A549 (cell line): ENCODE measurements at regions not wholly inside any gene's neighbourhood (a gene's known extent, or its start where the extent isn't known, plus 50 kb on each side); places are given as distances from the start of the nearest gene placed in this dataset.

Experiments used
- ATAC-seq, 2 experiments: fragments of 200-7000 bp in 1 of 2; fragments of >200 bp in 1 of 2; cut with Nextera tagmentation in 1 of 2; cut with Tn5 transposase in 1 of 2; 3 replicates each; pipeline versions ENCODE4 v1.8.0 to v1.9.1; 2018 to 2020; ENCODE audit warnings: mild to moderate bottlenecking in 1 of 2, moderate library complexity in 1 of 2
- CTCF ChIA-PET: fragments of 300-600 bp; sonication (Branson Sonifier 250); formaldehyde crosslinking; extraction: SDS; loops from one replicate; lab custom pipeline; 2021; ENCODE audit warnings: antibody characterized with exemption, inconsistent platforms; lab: Yijun Ruan, JAX
- POLR2A ChIA-PET: fragments of 350-600 bp; formaldehyde crosslinking; extraction: SDS; loops from one replicate; lab custom pipeline; 2021; ENCODE audit warnings: antibody characterized with exemption, inconsistent platforms; lab: Yijun Ruan, JAX
- DNase-seq, 2 experiments: peaks; one replicate each; pipeline versions ENCODE4 v3.0.0 to v3.0.0-alpha.2; 2011 to 2016; ENCODE audit warnings: low read depth in 1 of 2, low spot score in 1 of 2
- FAIRE-seq: peaks from 2 replicates; lab custom pipeline; 2011; peaks lifted over from hg19 to GRCh38; lab: Jason Lieb, UNC
- H3K27ac ChIP-seq, 2 experiments: fragments of >200 bp; sonication (Bioruptor Twin); formaldehyde crosslinking; 3 replicates each; pipeline ENCODE4 v1.5.1; 2016 to 2017
- H3K4me1 ChIP-seq: fragments of >200 bp; sonication (Bioruptor Twin); formaldehyde crosslinking; 3 replicates; pipeline ENCODE4 v1.6.1; 2016
- H3K4me2 ChIP-seq: fragments of >200 bp; sonication (Bioruptor Twin); formaldehyde crosslinking; 3 replicates; pipeline ENCODE4 v1.6.1; 2016
- H3K4me3 ChIP-seq: fragments of >200 bp; sonication (Bioruptor Twin); formaldehyde crosslinking; 3 replicates; pipeline ENCODE4 v1.5.1; 2016
- H3K9me3 ChIP-seq: fragments of >200 bp; sonication (Bioruptor Twin); formaldehyde crosslinking; 3 replicates; pipeline ENCODE4 v1.6.1; 2016
- CHD4 ChIP-seq: fragments of 200-600 bp; sonication (generic); IDR thresholded peaks from 2 replicates; pipeline ENCODE4 v1.6.1; 2016; ENCODE audit warnings: antibody characterized with exemption, mild to moderate bottlenecking, borderline replicate concordance
- EHMT2 ChIP-seq: fragments of 200-600 bp; sonication (generic); IDR thresholded peaks from 2 replicates; pipeline ENCODE4 v1.6.1; 2016; ENCODE audit warnings: antibody characterized with exemption, low read depth, mild to moderate bottlenecking, moderate library complexity
- ESRRA ChIP-seq: fragments of 150-350 bp; IDR thresholded peaks from 2 replicates; pipeline ENCODE4 v1.6.1; 2014; ENCODE audit warnings: mild to moderate bottlenecking, low read length, borderline replicate concordance
- FOSL2 ChIP-seq, 2 experiments: fragments of 450-650 bp in 1 of 2; fragments of >200 bp in 1 of 2; sonication (Bioruptor Twin) in 1 of 2; formaldehyde crosslinking; IDR thresholded peaks; 2 replicates each; pipeline versions ENCODE4 v1.5.0 to v1.6.1; 2016 to 2020; ENCODE audit warnings: mild to moderate bottlenecking in 1 of 2, moderate library complexity in 1 of 2
- HOXB13 ChIP-seq: fragments of 250-450 bp; sonication (Bioruptor Pico); IDR thresholded peaks from 2 replicates; pipeline ENCODE4 v1.5.0; 2020; ENCODE audit warnings: low read depth, mild to moderate bottlenecking, moderate library complexity
- JUN ChIP-seq, 2 experiments: fragments of >200 bp; sonication (Bioruptor Twin); formaldehyde crosslinking; IDR thresholded peaks; 2 replicates in 1 of 2; 3 replicates in 1 of 2; pipeline ENCODE4 v1.6.1; 2016 to 2017
- KDM1A ChIP-seq: fragments of 200-600 bp; sonication (generic); IDR thresholded peaks from 2 replicates; pipeline ENCODE4 v1.6.1; 2016; ENCODE audit warnings: low read depth, mild to moderate bottlenecking
- MAFK ChIP-seq: fragments of 450-650 bp; IDR thresholded peaks from 2 replicates; pipeline ENCODE4 v1.6.1; 2014; ENCODE audit not compliant: partially characterized antibody
- MAZ ChIP-seq: fragments of 150-350 bp; IDR thresholded peaks from 2 replicates; pipeline ENCODE4 v1.6.1; 2014; ENCODE audit warnings: antibody characterized with exemption, low read depth, low read length, borderline replicate concordance
- NPAS2 ChIP-seq: fragments of 250-450 bp; sonication (Bioruptor Pico); IDR thresholded peaks from 2 replicates; pipeline ENCODE4 v1.8.0; 2022; ENCODE audit warnings: mild to moderate bottlenecking, moderate library complexity, borderline replicate concordance
- NR3C1 ChIP-seq: fragments of >200 bp; sonication (Bioruptor Twin); formaldehyde crosslinking; IDR thresholded peaks from 3 replicates; pipeline ENCODE4 v1.6.1; 2017
- PHF8 ChIP-seq: fragments of 200-600 bp; sonication (generic); IDR thresholded peaks from 2 replicates; pipeline ENCODE4 v1.6.1; 2016; ENCODE audit warnings: low read depth, mild to moderate bottlenecking, antibody characterized with exemption, moderate library complexity, borderline replicate concordance
- POLR2A ChIP-seq: IDR thresholded peaks from 2 replicates; pipeline ENCODE4 v1.6.1; 2012; ENCODE audit warnings: mild to moderate bottlenecking, low read length
- RCOR1 ChIP-seq: fragments of 150-350 bp; IDR thresholded peaks from 2 replicates; pipeline ENCODE4 v1.6.1; 2014; ENCODE audit warnings: antibody characterized with exemption, low read length, low read depth
- RNF2 ChIP-seq: fragments of 200-600 bp; sonication (generic); IDR thresholded peaks from 2 replicates; pipeline ENCODE4 v1.6.1; 2016; ENCODE audit warnings: low read depth, mild to moderate bottlenecking, antibody characterized with exemption, moderate library complexity, borderline replicate concordance
- TP53 ChIP-seq: fragments of 250-450 bp; sonication (Bioruptor Pico); IDR thresholded peaks from 2 replicates; pipeline ENCODE4 v1.5.0; 2021; ENCODE audit warnings: mild to moderate bottlenecking, moderate library complexity
- ZSCAN20 ChIP-seq: fragments of 250-450 bp; sonication (Bioruptor Pico); IDR thresholded peaks from 2 replicates; pipeline ENCODE4 v1.8.0; 2022; ENCODE audit warnings: mild to moderate bottlenecking, moderate library complexity
- WGBS: methylation state at CpG from one replicate; pipeline ENCODE4 v1.1.6; 2017; ENCODE audit errors: missing lambda C conversion rate; 5-methylcytosine and 5-hydroxymethylcytosine counted together
- TF ChIP-seq, protein P1 (sequence below): fragments of 250-450 bp; sonication (Bioruptor Pico); IDR thresholded peaks from 2 replicates; pipeline ENCODE4 v1.5.0; 2021; ENCODE audit warnings: mild to moderate bottlenecking, moderate library complexity, borderline replicate concordance
- TF ChIP-seq, protein P2 (sequence below): IDR thresholded peaks from 2 replicates; pipeline ENCODE4 v1.6.1; 2012
- TF ChIP-seq, protein P3 (sequence below): IDR thresholded peaks from 2 replicates; pipeline ENCODE4 v1.6.1; 2012; ENCODE audit warnings: low read depth, borderline replicate concordance

DNA sequence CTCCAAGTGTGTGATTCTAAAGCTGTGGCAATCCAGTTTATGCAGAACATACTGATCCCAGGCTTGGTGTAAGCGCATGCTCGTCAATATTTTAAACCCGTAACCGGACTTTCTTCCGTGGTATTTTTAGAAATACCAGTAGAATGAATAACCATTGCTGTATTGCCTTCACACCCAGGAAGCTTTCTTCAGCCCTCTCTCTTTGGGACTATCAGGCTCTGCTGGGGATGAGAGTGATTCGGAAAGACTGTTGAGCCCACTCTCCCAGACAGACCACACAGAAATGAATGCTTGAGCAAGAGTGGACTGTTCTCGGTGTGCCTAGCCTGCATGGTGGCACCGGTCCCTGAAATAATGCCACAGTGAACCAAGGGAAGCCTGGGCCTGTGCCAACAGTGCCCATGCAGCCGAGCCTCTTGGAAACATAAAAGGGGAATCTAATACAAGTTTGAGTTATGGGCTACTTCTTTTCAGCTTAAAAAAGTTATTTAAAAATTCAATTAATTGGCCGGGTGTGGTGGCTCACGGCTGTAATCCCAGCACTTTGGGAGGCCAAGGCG is 89.9 kb upstream of the ELAC2 start:
- Histone ChIP-seq H3K4me2 (no peak overlapping the region), H3K27ac (no peak overlapping the region), H3K4me1 (no peaks in the 10 kb centered on the region), H3K9me3 (no peaks in the 10 kb centered on the region), H3K4me3 (no peak overlapping the region)
- ATAC-seq (no peak), FAIRE-seq (no peak), DNase-seq (no peak)
- CTCF ChIA-PET, result interaction anchor here (0.7 to 1.2 kb wide), 3 partner anchors 13 to 226 kb away, joined by 3 read pairs; no protein-coding TSS in a partner anchor
- POLR2A ChIA-PET, result no interaction called here
- TF ChIP-seq PHF8 (no peak), FOSL2 (IDR thresholded peaks at IDR 0.05) (no peak), FOSL2 (CRISPR knock-in tag; IDR thresholded peaks at IDR 0.05) (no peak), TP53 (CRISPR knock-in tag) (no peak), HOXB13 (CRISPR knock-in tag) (no peak), JUN (IDR thresholded peaks at IDR 0.05) (no peak), MAFK (no peak), RNF2 (no peak), KDM1A (no peak), MAZ (no peak), ZSCAN20 (no peak), NR3C1 (no peak), CHD4 (no peak)
- TF ChIP-seq, protein P1, sequence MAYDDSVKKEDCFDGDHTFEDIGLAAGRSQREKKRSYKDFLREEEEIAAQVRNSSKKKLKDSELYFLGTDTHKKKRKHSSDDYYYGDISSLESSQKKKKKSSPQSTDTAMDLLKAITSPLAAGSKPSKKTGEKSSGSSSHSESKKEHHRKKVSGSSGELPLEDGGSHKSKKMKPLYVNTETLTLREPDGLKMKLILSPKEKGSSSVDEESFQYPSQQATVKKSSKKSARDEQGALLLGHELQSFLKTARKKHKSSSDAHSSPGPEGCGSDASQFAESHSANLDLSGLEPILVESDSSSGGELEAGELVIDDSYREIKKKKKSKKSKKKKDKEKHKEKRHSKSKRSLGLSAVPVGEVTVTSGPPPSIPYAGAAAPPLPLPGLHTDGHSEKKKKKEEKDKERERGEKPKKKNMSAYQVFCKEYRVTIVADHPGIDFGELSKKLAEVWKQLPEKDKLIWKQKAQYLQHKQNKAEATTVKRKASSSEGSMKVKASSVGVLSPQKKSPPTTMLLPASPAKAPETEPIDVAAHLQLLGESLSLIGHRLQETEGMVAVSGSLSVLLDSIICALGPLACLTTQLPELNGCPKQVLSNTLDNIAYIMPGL (CRISPR knock-in tag), result no peak
- TF ChIP-seq, protein P2, sequence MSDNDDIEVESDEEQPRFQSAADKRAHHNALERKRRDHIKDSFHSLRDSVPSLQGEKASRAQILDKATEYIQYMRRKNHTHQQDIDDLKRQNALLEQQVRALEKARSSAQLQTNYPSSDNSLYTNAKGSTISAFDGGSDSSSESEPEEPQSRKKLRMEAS, result no peak
- WGBS, result 51% methylated on average over 12 of the region's 12 CpGs

DNA sequence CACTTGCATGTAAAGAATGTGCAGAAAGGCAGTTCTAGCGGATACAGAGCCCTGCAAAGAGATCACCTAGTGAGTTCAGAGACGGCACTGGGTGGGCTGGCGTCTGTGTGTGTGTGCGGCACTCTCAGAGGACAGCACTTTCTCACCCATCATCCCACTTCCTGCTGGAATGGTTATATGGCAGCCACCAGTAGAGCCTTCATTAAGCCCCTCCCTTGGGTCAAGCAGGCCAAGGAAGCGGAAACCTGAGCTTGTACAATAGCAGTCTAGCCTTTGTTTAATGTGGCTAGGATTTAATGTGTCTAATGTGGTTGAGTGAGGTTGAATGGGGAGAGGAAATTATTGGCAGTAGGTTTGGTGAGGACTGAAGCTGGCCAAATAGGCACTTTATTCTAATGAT is 88.3 kb upstream of the ELAC2 start:
- Histone ChIP-seq H3K4me1 (no peaks in the 10 kb centered on the region), H3K9me3 (no peaks in the 10 kb centered on the region), H3K27ac (no peak overlapping the region), H3K4me2 (no peak overlapping the region), H3K4me3 (no peak overlapping the region)
- WGBS, result 37% methylated on average over 5 of the region's 5 CpGs
- TF ChIP-seq, protein P3, sequence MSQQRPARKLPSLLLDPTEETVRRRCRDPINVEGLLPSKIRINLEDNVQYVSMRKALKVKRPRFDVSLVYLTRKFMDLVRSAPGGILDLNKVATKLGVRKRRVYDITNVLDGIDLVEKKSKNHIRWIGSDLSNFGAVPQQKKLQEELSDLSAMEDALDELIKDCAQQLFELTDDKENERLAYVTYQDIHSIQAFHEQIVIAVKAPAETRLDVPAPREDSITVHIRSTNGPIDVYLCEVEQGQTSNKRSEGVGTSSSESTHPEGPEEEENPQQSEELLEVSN, result no peak
- TF ChIP-seq POLR2A, result no peak
- FAIRE-seq (no peak), DNase-seq (no peak), ATAC-seq (no peak)
- ChIA-PET CTCF (interaction anchor here (3.6 kb wide), 1 partner anchor 9 kb away, joined by 20 read pairs; no protein-coding TSS in a partner anchor), POLR2A (no interaction called here)

DNA sequence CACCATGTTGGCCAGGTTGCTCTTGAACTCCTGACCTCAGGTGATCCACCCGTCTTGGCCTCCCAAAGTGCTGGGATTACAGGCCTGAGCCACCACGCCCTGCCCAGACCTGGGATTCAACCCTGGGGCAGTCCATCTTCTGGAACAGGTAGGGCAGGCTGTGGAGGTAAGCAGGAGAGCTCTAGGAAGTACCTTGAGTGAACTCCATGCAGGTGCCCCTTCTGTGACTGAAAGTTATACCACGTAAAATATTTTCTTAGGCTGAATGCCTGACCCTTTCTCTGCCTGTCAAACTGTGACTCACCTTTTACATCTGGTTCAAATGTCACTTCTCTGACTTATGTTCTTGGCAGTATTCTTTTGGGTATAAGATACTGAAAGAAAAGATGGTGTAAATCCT is 86.7 kb upstream of the ELAC2 start:
- FAIRE-seq (no peak), ATAC-seq (no peak), DNase-seq (no peak)
- no peaks in the 10 kb centered on the region for H3K9me3 ChIP-seq
- 29% methylated on average over 3 of the region's 3 CpGs for WGBS
- H3K4me2 ChIP-seq, result no peak overlapping the region
- H3K4me1 ChIP-seq, result no peaks in the 10 kb centered on the region
- CTCF ChIA-PET, result interaction anchor here (0.9 to 3.6 kb wide), 2 partner anchors 9 to 11 kb away, joined by 3 to 20 read pairs; no protein-coding TSS in a partner anchor
- no peak overlapping the region for H3K4me3 ChIP-seq
- H3K27ac ChIP-seq, result no peak overlapping the region
- no peak for TF ChIP-seq MAZ
- no peak for TF ChIP-seq NPAS2 (CRISPR knock-in tag)
- no peak for TF ChIP-seq RCOR1
- TF ChIP-seq EHMT2, result no peak
- TF ChIP-seq ESRRA, result no peak
- TF ChIP-seq, all 56 proteins: peak for 0
- POLR2A ChIA-PET, result no interaction called here
